ENCODE measurements at regions not wholly inside any gene's neighbourhood (a gene's known extent, or its start where the extent isn't known, plus 50 kb on each side); places are given as distances from the start of the nearest gene placed in this dataset.

DNA sequence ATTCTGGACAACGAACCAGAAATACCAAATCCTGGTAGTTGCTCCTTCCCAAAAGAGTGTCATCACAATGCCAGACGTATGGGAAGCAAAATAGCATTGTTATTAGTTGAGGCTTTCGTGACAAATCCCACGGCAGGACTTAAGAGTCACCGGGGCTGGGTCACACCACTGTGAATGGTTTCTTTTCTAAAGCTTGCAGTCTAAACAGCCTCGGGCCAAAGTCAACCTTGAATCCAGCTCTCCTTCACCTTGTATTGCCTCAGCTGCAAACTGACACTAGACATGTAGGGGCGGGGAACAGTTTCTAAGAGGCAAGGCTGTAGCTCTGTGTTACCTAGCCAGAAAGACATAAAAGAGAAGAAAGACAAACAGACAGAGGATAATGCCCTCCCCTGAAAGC is 734.8 kb downstream of the MED13L start:
- TF ChIP-seq, protein P1, sequence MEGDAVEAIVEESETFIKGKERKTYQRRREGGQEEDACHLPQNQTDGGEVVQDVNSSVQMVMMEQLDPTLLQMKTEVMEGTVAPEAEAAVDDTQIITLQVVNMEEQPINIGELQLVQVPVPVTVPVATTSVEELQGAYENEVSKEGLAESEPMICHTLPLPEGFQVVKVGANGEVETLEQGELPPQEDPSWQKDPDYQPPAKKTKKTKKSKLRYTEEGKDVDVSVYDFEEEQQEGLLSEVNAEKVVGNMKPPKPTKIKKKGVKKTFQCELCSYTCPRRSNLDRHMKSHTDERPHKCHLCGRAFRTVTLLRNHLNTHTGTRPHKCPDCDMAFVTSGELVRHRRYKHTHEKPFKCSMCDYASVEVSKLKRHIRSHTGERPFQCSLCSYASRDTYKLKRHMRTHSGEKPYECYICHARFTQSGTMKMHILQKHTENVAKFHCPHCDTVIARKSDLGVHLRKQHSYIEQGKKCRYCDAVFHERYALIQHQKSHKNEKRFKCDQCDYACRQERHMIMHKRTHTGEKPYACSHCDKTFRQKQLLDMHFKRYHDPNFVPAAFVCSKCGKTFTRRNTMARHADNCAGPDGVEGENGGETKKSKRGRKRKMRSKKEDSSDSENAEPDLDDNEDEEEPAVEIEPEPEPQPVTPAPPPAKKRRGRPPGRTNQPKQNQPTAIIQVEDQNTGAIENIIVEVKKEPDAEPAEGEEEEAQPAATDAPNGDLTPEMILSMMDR (IDR thresholded peaks at IDR 0.05; ENCODE audit: low read length), result no peak
- no peak for TF ChIP-seq EZH2 (IDR thresholded peaks at IDR 0.05; ENCODE audit: borderline replicate concordance, low read length)

All from OCI-LY1 (cell line).